Kidney capillary endothelial cell (primary cell): ENCODE measurements at regions not wholly inside any gene's neighbourhood (a gene's known extent, or its start where the extent isn't known, plus 50 kb on each side); places are given as distances from the start of the nearest gene placed in this dataset.
"Not testable (repeated sequence)": the region's sequence is repeated elsewhere in the genome, so short reads cannot be mapped to it uniquely, and the experiment has no call there.

ENCODE experiments used
- DNase-seq: peaks from one replicate; pipeline ENCODE4 v3.0.0-alpha.2; 2018; ENCODE audit warnings: low spot score

DNA sequence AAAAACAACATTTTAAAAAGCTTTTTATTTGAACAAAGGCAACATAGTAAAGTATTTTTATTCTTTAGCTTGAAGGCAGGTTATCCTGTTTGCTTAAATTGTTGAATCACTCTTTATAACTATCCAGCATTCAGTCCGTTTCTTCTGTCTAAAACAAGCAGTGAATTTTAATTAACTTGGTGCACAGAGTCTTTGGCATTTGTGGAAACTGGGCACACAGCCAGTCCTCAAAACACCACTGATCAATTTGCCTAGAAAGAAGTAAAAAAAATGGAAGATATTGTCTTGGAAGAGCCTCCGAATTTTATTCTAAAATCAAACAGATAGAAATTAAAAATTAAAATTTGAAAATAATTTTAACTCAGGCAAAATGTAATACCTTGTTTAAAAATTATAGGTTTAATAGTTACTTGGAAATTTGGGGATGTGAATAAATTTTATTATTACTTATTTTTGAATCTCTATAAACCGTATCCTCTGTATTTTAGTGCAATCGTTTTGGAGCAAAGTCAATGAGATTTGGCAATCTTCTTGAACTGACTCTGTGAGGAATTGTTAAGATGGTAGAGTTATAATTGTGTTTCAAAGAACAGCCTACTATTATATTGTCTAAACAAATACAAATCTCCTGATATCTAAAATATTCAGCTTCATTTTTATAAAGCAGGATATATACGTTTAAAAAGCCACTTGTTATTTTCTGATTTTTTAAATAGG, 927.0 kb downstream of the SLC16A7 start:
- no peak for DNase-seq

DNA sequence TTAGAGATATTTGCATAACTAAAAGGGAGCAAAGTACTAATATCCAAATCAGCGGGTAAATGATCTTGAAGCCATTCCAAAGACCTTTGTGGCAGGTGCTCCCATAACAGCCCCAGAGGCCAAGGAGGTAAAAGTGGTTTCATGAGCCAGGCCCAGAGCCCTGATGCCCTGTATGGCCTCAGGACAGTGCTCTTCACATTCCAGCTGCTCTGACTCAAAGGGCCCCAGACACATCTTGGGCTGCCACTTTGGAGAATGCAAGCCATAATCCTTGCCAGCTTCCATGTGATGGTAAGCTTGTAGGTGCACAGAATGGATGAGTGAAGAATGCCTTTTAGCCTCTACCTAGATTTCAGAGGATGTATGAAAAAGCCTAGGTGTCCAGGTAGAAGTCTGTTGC, 933.4 kb downstream of the SLC16A7 start:
- no peak for DNase-seq

DNA sequence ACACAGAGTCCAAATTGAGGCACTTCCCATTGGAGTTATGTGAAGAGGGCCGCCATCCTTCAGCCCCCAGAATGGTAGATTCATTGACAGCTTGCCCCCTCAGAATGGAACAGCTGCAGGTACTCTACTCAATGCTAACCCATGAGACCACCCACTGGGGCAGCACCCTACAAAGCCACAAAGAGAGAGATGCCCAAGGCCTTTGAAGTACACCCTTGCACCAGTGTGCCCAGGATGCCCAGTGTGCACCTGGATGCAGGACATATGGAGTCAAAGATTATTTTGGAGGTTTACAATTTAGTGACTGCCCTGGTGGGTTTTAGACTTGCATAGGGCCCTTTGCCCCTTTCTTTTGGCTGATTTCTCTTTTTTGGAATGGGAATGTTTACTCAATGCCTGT, 933.9 kb downstream of the SLC16A7 start:
- no peak for DNase-seq

DNA sequence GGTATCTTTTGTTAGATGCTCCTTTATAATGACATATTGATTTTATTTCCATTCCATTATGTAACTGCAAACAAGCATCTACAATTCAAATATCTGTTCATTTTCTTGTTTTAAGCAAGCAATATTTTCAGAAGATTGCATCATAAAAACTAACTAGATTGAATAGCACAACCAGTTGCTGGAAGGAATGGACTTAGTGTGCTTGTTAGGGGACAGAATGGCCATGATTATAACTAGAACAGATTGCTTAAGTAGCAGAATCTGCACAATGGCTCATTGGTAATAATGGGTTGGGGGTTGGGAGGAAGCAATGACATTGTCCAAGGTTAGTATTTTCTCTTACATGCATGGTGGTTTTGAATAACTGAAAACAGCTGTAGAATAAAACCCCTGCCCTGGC, 939.5 kb downstream of the SLC16A7 start:
- DNase-seq, result no peak

DNA sequence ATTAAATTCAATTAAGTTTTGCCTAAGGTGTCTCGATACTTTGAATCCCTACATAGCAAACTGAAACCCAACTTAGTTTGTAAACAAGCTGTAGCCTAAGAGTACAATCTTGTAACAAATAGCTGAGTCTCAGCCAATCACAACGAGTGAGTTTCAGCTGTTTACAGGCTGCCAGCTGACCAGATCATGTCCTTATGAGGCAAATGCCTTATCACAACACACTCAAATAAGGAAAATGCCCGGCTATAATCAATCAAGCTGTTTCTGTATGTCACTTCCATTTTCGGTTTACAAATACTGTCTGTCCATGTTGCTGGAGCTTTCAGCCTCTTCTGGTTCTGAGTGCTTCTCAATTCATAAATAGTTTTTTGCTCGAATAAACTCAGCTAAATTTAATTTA, 943.8 kb downstream of the SLC16A7 start:
- no peak for DNase-seq

DNA sequence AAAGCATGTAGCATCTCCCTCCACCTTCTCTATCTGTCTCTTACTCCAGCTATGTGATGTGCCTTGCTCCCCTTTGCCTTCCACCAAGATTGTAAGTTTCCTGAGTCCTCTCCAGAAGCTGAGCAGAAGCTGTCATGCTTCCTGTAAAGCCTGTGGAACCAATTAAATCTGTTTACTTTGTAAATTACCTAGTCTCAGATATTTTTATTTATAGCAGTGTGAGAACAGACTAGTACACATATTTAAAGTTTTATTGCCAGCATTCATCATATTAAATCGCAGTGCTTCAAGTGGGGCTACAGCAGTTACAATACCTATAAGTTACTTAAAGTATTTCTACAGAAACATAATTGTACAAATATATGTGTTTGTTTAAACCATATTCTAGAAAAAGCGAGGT, 973.1 kb downstream of the SLC16A7 start:
- DNase-seq, result no peak

DNA sequence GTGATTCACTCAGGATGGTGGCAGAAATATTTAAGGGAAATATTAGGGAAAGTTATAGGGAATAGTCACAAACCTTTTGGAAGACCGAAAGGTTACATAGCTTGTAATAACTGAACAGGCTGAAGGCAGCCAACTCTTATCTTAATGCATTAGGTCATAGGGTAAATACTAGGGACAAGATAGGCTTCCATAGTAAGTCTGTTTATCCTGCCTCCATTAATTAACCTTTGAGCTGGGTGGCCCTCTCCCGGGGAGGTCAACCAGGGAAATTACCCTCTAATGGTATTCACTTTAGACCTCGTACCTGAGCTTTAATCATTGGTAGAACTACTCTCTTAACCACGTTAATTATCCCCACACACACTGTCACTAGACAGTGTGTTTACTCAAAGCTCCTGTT, 981.8 kb downstream of the SLC16A7 start:
- no peak for DNase-seq

DNA sequence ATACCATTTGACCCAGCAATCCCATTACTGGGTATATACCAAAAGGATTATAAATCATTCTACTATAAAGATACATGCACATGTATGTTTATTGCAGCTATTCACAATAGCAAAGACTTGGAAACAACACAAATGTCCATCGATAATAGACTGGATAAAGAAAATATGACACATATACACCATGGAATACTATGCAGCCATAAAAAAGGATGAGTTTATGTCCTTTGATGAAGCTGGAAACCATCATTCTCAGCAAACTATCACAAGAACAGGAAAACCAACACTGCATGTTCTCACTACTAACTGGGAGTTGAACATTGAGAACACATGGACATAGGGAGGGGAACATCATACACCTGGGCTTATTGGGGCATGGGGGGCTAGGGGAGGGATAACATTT, 991.8 kb downstream of the SLC16A7 start:
- DNase-seq, result not testable (repeated sequence)

DNA sequence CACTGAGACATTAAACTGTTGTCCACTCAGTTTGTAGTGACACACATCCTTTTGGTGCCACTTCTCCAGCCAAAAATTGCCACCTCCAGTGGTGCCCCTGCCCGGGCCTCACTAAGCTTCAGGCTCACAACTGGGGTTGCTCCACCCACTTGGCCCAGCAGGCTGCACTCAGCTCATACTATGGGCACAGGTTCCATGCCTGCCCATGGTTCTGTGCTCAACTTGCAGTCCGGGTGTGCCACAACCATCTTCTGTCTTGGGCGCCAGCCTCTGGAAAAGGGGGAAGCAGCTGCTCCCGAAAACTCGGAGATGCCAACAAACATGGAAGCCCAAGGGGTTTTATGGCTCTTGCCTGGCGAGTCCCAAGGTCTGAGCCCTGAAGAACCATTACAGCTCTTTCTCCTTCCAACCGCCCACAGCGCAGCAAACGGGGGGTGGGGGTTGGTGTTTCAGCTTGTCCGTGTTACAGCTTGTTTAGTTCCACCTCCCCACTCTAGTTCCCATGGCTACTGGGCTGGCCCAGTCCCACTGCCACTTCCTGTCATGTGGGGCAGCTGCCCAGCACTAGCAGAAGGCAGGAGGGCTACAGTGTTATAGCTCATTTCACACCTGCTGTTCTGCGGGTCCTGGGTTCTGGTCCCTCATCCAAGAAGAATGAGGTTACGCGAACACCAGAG, 998.3 kb downstream of the SLC16A7 start:
- no peak for DNase-seq

DNA sequence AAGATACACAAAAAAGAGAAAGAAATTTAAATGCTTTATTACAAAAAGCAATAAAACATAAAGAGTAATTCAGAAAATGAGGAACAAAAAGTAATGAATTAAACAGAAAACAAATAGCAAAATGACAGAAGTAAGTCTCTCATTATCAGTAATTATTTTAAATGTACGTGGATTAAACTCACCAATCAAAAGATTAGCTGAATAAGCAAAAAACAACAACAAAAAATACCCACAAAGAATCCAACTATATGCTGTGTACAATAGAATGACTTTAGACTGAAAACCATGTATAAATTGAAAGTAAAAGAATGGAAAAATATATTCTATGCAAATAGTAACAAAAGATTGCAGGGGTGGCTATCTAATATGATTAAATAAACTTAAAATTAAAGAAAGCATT, 1006.8 kb downstream of the SLC16A7 start:
- DNase-seq, result no peak

DNA sequence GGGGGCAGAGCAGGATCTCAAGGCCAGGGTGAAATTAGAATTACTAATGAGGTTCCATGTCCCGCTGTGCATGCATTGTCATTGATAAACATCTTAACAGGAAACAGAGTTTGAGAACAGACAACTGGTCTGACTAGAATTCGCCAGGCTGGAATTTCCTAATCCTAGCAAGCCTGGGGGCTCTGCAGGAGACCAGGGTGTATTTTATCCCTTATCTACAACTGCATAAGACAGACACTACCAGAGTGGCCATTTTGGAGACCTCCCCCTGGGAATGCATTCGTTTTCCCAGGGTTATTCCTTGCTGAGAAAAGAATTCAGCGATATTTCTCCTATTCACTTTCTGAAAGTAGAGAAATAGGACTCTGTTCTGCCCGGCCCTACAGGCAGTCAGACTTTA, 1007.6 kb downstream of the SLC16A7 start:
- not testable (repeated sequence) for DNase-seq

DNA sequence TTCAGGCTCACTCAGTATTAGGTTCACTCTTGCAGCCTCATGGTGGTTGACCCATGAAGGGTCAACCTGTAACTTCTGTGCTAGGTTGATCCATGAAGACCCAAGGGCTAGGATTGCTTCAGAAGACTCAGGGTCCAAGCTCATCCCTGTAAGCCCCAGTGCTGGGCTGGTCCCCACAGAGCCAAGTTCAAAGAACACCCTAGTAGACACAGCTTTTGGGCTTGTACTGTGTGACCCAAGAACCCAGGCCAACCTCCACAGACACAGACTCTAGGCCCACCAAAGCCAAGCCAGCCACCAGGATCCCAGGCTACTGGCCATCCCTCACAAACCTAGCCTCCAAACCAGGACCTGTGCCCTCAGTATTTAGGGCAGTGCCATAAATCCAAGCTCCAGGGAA, 1020.6 kb downstream of the SLC16A7 start:
- DNase-seq, result no peak

DNA sequence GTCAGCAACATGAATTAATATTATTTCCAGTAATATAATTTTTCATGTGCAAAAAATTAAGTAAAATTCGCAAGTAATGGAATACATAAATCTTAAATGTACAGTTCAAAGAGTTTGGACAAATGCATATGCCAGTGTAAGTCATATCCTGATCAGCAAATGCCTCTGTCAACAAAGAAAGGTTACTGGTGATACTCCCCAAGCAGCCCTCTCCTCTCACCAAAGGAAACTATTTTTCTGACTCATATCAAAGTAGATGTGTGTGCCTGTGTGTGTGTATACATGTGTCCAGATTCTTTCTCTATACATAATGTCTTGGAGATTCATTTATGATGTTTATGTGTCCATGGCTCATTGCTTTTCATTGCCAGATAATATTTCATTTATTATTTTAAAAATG, 1035.0 kb downstream of the SLC16A7 start:
- no peak for DNase-seq

DNA sequence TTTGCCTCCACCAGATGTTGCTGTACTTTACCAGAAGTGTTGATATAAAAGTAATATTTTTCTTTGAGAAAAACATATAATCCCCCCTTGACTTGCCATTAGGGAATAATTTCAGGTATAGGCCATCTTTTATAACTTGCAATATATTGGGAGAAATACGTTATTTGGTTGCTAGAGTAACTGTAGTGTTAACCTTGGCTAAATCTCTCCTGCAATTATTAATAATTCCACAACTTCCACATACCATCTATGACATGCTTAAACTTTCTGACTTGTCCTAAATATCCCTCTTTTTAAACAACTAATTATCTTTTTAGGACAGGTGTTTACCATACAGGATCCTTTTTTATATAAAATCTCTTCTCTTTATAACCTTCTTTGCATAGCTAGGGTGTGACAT, 1048.2 kb downstream of the SLC16A7 start:
- DNase-seq, result no peak

DNA sequence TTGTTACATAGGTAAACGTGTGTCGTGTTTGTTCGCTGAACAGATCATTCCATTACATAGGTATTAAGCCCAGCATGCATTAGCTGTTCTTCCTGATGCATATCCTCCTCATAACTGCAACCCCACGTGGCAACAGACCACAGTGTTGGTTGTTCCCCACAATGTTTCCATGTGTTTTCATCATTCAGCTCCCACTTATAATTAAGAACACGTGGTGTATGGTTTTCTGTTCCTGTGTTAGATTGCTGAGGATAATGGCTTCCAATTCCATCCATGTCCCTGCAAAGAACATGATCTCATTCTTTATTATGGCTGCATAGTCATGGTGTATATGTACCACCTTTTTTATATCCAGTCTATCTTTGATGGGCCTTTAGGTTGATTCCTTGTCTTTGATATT, 1071.1 kb downstream of the SLC16A7 start:
- no peak for DNase-seq

DNA sequence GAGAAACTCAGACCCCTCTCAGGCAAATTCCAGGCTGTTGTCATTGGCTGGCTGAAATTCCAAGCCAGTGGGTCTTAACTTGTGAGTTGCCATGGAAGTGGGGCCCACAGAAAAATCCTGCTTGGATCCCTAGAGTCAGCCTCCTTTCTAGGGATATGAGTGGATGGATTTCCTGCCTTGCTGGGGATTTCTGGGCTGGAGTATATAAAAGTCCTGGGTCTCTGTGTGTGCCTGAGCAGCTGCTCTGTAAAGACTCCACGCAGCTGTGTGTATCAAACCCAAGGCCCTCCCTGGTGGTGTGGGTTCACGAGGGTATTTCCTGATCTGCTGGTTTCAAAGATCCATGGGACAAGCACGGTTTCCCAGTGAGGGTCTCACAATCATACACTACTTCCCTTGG, 1077.1 kb downstream of the SLC16A7 start:
- DNase-seq, result no peak

DNA sequence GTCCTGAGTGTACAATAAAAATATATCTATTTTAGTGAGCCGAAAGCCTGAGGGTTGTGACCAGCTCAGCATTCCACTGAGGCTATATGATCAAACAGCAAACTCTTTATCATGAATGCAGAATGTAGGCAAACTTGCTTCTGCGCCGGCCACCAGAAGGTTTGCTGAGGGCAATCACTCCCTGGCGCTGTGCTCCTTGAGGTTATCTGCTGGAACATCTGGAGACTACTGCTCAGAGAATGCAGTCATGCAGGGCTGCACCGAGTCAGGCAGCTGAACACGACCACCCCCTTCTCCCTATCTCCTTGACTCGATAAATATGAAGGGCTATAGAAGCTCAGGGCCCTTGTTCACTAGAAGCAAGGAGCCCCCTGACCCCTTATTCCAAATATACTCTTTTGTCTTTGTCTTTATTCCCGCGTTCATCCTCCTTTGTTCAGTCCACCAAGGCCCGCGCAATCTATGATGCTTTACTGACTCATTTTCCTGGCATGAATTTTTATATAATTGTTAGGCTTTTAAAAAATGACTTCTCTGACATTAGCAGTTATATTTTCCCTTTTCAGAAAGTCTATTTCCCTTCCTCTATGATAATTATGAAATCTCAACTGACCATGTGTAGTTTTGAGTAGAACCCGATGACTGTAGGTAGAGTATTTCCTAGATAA, 1089.3 kb downstream of the SLC16A7 start:
- no peak for DNase-seq

DNA sequence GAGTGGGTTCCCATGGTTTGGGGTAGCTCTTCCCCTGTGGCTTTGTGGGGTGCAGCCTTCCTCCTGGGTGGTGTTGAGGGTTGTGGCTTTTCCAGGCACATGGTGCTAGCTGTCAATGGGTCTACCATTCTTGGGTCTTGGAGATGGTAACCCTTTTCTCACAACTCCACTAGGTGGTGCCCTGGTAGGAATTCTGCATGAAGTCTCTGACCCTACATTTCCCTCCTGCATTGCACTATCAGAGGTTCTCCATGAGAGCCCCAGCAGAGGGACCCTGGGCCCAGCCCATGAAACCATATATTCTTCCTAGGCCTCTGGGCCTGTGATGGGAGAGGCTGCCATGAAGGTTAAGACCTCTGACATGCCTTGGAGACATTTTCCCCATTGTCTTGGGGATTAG, 1093.3 kb downstream of the SLC16A7 start:
- DNase-seq, result no peak

DNA sequence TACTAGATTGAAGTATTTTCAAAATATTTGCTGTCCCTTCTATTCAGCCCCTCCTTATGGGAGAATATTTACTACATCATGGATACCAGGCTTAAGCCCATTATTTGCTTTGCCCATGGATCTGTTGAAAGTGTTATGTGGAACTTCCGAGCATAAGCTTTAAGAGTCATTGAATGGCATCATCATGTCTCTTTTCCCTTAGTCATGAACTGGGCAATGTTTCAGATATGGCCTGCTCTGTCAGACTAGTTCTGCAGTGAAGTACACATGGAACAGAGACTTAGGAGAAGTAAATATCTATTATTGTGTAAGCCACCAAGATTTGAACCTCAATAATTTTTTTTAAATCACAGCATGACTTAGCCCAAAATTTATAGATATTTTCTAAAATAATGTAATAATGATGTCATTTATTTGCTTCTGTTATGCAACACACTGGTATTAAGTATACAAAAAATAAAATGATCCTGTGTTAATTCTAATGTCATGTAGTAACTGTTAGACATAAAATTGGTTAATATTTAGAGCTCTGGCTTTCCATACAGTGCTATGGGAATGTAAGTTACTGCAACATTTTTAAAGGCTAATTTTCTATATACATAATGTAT, 1097.3 kb downstream of the SLC16A7 start:
- DNase-seq, result no peak

DNA sequence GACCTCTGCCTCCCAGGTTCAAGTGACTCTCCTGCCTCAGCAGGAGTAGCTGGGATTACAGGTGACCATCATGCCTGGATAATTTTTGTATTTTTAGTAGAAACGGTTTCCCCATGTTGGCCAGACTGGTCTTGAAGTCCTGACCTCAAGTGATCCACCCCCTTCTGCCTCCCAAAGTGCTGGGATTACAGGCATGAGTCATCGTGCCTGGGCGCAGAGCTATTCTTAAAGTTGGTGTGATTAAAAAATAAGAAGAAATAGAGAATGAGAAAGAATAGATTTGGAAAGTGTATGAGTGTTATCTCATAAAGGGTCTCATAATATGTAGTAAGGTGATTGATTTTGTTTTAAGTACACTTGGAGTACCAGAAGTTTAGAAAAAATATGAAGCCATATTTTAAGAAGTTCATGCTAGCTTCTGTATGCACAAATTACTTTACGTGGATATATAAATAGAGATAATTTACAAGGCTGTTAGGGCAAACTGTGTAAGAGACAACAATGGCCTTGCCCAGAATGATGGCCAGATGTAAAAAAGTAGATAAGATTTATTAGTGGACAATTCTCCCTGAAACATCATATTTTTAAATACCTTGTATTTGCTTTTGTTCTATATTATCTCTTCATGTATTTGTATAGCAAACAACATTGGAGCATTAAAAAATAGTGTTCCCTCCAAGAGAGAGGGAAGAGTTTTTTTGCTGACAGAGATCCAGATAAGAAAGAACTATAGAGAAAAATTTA, 1108.5 kb downstream of the SLC16A7 start:
- no peak for DNase-seq

DNA sequence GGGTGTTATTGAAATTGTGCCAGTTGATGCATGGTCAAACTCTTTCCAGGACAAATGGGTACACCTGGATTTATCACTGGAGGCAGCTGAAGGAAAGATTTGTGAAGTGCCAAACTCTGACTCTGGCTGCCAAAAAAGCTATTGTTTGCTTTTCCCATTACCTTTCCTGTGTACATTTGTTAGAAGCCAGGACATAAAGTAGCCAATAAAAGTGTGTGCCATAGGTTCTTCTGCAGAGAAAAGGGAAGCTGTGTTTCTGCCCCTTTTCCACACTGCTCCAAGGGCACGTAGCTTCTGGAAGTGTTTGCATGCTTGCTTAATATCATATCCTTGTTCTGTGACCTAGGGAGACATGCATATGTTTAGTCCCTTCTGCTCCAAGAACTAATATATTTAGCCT, 1114.4 kb downstream of the SLC16A7 start:
- no peak for DNase-seq

DNA sequence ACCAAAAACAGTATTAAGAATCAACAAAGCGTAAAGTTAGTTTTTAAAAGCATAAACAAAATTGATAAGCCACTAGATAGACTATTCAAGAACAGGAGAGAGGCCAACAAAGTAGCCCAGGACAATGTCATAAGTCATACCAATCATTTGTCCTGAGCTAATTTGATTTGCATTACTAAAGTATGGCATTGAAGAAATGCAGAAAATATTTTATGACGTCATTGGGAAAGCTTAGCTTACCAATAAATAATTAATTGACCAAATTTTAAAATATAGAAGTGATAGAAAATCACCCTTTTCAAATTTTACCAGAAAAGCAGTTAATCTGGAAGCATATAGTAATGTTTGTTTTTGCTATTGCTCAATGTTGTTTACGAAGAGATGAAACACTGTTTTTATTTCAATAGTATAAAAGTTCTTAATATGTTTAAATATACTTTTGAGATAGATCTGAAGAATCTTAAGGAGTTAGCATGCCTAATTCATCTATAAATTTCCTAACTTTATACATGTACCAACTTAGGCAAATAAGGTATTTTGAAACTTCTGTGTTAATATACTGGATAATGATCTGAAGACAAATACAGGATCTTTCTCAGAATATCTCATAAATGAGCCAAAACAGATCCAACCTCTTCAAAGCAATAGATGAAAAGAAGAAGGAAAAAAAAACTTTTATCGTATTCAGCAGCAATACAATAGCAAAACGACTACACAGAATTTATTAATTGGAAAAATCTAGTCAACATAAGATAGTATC, 1118.5 kb downstream of the SLC16A7 start:
- DNase-seq, result no peak
